GM21737 (cell line): ENCODE measurements at regions not wholly inside any gene's neighbourhood (a gene's known extent, or its start where the extent isn't known, plus 50 kb on each side); places are given as distances from the start of the nearest gene placed in this dataset.
"Not testable (repeated sequence)": the region's sequence is repeated elsewhere in the genome, so short reads cannot be mapped to it uniquely, and the experiment has no call there.

Source experiments
- ATAC-seq: cut with Tn5 transposase; IDR thresholded peaks from one replicate; pipeline ENCODE4 v1.9.1; 2021; ENCODE audit warnings: mild to moderate bottlenecking, moderate library complexity; ENCODE audit not compliant: unreplicated experiment

DNA sequence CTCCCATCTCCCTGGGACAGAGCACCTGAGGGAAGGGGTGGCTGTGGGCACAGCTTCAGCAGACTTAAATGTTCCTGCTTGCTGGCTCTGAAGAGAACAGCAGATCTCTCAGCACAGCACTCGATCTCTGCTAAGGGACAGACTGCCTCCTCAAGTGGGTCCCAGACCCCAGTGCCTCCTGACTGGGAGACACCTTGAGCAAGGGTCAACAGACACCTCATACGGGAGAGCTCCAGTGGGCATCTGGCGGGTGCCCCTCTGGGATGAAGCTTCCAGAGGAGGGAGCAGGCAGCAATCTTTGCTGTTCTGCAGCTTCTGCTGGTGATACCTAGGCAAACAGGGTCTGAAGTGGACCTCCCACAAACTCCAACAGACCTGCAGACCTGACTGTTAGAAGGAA is 436.7 kb upstream of the CHRM2 start:
- not testable (repeated sequence) for ATAC-seq

DNA sequence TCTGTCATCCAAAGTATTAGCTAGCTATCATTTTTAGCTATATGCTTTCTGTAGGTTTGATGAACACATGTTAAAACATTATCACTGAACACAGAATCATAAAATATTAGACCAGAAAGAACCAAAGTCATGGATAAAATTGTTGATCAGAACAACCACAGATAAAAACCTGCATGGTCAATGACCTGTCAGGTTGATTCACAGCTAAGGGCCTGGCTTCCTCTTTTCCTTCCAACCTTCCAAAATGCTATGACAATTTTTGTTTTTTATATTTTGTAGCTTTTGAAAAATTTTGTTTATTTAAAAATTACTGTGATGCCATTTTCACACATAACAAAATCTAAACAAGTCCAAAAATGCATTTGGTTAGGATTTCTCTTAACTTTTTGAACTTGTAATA is 444.4 kb upstream of the CHRM2 start:
- ATAC-seq = no peak

DNA sequence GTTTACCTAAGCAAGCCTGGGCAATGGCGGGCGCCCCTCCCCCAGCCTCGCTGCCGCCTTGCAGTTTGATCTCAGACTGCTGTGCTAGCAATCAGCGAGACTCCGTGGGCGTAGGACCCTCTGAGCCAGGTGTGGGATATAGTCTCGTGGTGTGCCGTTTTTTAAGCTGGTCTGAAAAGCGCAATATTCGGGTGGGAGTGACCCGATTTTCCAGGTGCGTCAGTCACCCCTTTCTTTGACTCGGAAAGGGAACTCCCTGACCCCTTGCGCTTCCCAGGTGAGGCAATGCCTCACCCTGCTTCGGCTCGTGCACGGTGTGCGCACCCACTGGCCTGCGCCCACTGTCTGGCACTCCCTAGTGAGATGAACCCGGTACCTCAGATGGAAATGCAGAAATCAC is 442.6 kb upstream of the MTPN start:
- not testable (repeated sequence) for ATAC-seq

DNA sequence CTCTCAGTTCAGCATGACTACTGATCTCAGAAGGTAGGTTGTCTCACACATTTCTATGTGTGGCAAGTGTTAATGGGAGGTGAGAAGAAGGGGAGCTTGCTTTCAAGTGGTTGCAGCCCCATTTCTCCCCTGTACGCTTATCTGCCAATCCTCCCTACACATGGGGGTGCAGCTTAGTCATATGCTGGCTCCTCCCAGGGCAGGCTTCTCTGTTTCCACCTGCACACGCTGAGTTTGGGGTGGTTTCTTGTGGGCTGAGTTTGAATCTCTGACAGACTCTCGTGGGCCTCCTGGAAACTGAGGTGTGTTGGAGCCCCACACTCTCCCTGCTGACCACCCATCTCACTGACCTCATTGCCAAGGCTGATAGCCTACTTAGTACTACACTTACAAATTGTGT is 435.8 kb upstream of the MTPN start:
- no peak for ATAC-seq

DNA sequence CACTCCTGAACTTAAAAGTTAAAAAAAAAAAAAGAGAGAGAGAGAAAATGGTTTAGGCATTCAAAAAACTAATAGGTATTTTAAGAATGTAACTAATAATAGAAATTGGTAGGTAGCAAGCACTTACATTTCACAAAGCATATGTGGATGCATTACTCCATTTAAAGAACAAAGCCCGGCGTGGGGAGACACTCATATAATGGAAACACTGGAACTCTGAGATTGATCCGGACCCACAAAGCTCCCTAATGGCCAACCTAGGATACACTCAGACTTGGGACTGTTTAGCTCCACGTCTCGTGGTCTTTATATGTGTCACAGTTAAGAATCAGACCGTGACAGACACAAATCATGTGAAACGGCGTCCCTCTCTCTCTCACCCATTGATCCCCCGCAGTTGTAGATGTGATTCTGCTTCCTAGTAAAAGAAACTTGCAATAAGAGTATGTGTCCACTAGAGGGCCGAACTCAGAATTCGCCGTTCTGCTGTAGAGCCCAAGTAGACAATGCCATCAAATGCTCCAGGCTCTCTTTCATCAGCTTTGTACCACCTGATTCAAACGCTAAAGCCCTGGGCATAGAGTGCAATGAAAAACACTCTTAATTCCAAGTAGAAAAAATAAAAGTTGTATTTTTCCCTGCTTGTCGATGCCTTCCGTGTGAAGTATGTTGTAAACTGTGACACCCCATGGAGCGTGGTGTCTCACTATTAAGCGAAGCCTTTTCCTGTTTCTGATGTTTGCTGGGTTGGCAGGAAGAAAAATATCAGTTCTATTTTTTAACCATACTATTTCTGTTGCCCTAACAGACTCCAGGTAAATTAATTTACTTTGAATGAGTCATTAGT is 429.0 kb upstream of the MTPN start:
- peak; percentile 95 for ATAC-seq

DNA sequence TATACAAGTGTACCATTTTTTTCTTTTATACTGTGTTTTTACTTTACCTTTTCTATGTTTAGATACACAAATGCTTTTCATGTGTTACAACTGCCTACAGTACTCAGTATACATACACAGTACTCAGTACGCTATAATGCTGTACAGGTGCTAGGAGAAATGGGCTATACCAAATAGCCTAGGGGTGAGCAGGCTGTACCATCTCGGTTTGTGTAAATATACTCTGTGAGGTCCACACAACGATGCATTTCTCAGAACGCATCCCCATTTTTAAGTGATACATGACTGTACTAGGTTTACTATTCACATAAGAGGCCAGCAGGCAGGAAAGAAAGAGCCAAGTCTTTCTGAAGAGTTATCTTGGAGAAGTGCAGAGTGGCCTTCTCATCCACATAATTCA is 426.4 kb upstream of the MTPN start:
- no peak for ATAC-seq

DNA sequence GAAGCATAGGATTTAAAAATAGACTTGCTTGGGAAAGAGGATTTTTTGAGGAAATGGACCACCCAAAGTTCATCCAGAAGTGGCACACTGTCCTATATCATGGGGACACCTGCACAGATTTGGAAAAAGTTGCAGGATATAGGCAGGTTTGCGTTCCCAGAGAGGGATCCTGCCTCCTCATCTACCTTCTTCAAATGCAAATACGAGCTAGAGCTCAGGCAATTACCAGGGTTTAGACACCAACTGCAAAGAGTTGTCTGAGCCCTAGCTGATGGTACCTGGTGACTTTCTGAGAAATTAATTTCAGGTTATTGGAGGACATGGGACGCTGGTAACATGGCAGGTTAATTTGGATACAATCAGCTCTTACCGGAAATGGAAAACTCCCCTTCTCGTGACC is 423.7 kb upstream of the MTPN start:
- ATAC-seq = no peak

DNA sequence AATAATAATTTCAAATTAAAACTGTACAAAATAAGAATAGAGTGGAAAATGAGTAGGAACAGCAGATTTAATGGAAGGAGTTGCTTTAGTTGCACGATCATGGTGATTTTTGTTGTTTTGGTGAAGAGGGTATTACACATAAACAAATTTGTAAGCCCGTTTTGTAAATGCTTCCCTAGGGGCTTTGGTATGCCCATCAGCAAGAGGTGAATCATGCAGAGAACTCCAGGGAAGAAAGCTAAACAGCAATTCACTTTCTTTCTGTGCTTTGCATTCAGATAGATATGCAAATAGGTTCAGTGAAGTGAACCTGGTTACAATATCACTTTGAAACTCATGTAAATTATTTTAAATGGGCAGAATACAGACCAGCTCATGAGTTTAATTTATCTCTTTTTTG is 422.2 kb upstream of the MTPN start:
- ATAC-seq = no peak

DNA sequence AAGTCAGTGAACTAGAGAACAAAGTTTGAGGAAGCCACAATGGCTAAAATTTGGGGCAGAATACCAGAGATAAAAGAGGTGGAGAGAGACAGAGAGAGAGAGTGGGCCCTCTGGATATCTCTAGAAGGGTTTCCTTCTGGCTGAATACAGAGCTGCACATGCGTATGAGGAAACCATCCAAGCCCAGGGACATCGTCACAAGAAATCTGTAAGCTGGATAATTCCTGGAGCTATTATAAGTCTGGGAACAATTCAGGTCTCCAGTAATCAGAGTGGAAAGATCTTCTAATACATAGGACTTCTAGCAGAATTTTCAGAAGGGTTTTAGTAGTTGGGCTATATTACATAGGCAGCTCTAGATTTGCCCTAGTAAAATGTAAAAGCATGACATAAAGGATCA is 415.7 kb upstream of the MTPN start:
- ATAC-seq = no peak

DNA sequence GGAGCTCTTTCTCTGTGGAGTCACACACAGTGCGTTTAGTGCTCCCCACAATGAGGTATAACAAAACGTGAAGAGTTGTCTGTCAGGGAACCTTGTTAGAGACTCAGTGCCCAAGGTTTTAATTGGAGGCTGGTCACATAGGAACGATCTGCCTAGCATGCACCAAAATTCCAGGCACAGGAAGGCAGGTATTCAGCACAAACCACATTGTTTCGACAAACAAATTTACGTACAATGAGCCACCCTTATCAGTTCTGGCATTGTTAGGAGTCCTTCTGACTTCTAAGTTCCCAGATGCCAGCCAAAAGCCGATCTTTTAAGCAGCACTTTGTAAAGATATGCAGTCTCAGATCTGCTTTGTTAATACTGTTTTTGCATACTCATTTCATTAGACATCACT is 414.2 kb upstream of the MTPN start:
- ATAC-seq = no peak

DNA sequence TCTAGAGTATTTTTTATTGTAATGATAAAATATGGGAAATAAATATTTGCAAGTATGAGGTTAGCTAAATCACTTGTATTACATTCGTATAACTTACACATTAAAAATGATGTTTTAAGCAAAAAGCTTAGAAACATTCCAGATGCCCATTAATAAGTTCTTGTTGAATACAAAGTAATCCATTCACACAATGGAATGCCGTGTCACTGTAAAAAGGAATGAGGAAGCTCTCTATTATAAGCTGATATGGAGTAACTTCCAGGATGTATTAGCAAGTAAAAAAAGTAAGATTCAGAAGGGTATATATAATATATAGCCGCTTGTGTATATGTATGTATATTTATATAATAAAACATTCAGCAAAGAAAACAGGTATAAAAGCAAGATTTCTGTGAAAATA is 412.8 kb upstream of the MTPN start:
- ATAC-seq = no peak

DNA sequence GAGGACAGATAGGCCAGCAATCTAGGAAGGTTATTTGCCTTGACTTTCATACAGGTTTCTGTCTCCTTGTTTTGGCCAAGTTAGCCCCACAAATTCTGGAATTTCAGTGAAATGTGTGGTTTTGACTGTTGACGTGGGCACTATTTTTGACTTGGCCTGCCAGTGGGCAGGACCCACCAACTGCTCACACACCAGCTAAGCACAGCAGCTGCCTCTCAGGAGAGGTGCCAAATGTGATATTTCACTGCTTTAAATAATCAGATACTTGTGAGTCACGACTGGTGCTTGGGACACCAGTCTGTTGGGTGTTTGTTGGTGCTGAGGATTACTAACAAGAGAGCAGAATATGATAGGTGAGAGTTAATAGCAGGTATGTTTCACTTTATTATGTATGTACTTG is 409.7 kb upstream of the MTPN start:
- ATAC-seq = no peak

DNA sequence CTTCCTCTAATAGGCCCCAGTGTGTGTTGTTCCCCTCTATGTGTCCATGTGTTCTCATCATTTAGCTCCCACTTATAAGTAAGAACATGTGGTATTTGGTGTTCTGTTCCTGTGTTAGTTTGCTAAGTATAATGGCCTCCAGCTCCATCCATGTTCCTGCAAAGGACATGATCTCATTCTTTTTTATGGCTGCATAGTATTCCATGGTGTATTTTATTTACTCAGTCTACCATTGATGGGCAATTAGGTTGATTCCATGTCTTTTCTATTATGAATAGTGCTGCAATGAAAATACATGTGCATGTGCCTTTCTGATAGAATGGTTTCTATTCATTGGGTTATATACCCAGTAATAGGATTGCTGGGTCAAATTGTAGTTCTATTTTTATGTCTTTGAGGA is 394.2 kb upstream of the MTPN start:
- not testable (repeated sequence) for ATAC-seq

DNA sequence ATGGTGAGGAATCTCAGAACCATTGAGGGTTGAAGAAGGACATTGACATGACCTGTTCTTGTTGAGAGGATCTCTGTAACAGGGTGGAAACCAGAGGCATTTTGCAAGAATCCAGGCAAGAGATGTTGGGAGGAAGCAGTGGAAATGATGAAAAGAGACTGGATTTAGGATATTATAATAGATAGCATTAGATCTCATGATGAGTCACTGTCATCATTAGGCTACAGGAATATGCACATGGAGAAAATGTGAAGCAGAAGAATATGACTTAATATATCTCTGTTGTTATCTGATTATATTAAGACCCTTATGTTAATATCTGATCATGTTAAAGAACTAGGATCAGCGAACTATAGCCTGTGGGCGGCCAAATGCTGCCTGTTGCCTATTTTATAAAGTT is 393.0 kb upstream of the MTPN start:
- ATAC-seq = no peak

DNA sequence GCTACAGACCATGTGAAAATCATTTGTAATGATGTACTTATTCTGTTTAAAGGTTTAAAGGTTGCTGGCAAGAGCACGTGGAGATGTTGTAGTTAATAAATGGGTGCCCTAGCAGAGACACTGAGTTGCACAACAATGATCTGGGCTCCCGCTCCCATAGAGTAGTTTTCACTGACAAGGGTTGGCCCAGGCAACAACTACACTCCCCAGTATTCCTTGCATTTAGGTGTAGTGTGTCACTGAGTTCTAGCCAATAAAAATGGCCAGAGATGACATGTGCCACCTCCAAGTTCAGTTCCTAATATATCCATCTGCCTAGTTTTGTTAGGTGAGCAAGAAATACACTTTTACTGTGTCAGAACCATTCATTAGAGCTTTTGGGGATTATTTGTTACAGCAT is 392.1 kb upstream of the MTPN start:
- no peak for ATAC-seq

DNA sequence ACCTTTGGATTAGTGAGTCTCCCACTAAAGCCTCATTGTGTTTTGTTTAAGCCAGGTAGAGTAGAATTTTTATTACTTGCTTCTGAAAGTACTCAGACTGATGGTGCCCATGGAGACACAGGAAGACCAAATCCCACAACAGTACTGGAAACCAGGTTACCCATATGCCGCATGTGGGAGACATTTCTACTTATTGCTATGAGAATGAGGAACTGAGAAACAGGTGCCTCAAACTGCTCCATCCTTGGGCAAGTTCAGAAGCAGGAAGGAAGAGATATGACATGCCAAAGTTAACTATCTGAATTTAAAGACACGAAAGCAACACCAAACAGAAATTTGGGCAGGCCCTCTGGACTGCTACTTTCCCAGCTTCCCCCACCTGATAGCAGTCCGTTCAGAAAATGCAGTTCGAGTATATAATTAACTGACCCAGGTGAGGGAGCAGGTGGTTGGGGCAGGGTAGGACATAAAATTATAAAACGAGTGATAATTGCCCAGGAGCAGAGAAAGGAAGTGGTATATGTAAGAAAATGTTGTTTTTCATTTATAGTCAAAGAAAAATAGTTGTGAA is 382.3 kb upstream of the MTPN start:
- peak; percentile 98 for ATAC-seq

DNA sequence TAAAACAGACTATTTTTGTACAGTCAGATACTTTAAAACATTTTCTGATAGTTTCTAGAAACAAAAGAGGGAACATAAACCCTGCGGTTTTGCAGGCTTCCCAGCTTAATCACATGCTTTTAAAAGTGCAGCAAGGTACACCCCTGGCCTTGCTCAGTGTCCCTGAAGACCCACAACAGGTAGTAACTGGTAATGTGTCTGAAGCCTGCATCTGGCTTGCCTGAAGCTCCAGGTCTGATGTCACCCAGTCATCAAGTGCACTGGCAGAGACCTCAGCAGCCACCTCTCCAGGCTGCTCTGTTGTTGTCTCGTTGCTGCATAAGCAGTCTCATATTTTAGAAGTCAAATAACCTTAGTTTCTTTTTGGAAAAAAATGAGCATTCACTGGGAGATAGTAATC is 376.1 kb upstream of the MTPN start:
- ATAC-seq = peak; percentile 52

DNA sequence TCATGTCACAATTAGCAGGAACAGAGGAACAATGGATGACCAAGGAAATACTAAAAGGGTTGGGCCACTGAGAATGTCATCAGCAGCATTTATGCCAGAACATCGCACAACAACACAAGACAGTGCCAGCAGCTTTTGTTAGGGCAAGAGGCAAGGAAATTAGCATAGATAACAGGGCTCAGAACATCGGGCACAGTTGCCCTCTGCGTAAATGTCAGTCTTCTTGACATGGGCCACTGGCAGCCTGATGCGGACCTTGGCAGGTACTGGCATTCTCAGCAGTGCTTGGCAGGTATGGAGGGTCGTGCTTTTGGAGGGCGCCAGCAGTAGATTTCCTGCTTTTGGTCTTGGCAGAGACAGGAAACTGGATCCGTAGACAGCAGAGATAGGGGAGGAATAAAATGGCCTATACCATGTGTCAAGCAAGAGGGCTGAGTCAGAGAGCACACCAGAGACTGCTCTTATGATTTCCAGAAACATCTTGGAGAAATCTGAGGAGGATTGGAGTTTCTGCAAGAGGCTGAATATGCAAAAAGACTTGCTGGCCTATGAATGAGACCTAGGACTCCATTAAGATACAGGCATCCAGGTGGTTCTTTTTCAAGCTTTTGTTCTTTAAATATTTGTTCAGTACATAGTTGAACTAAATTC is 371.5 kb upstream of the MTPN start:
- ATAC-seq = no peak

DNA sequence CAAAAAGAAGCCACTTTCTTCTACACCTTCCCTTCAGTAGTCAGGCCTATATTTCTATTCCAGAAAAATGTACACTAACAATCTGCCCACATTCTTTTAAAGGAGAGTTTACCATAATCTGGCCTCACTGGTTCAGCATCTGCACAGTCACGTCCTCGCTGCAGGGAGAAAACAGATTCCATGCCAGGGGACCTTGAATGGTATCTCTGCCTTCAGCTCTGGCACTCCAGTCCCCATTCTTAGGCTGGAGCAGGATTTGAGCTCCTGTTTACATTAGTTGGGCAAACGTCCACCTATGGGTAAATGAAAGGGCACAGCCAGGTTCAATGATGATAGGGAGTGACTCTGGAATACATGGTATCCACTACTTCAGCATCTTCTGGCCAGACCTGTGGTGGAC is 371.0 kb upstream of the MTPN start:
- ATAC-seq = no peak

DNA sequence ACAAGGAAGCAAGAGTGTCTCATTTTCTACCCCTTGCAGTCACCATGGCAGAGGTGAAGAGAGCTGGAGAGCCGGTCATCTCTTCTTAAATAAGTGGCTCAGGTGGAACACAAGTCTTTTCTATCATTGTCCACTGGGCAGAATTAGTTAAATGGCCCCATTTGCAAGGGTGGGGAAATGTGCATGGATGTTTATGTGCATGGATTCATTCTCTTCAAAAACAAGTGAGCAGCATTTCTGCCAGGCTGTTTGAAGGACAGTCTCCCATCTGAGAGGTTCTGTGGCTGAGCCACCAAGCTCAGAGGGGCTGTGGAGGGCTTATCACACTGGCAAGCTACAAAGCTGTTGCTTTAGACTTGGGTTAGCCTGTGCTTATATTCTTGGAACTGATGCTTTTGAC is 370.3 kb upstream of the MTPN start:
- no peak for ATAC-seq

DNA sequence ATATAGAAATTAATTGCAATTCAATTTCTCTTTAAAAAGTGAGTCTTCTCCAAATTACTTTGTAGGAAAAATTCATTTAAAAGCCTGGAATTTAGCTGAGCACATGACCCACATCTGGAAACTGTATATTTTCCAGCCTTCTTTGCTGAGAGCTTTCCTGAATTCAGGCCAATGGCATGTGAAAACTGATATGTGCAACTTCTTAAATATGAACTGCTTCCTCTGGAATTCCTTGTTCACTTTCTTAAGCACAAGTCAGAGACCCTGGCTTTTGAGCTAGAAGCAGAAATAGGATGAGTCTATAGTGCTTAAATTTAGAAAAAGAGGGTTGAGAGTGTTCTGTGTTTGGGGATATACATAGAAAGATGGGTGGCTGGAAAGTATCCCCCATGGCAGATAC is 365.1 kb upstream of the MTPN start:
- ATAC-seq = no peak

DNA sequence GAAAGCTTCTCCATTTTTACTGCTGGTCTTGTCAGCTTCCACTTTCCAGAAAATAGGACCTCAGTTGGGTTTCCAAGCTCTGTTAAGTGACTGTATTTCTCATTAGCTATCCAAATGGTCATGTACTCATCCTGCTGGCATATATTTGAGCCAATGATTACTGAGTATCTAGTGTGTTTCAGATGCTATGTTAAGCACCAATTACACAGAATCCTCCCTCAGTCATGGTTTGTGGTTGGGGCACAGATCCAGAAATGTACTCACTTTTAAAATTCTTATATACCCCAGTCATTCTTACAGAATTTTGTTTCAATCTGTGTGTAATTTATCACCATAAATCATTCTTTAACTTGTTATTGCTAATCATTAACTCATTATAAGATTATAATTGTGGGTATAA is 362.3 kb upstream of the MTPN start:
- no peak for ATAC-seq
